AG10803 (cell line): ENCODE measurements at regions not wholly inside any gene's neighbourhood (a gene's known extent, or its start where the extent isn't known, plus 50 kb on each side); places are given as distances from the start of the nearest gene placed in this dataset.

Source experiments
- DNase-seq: peaks from one replicate; pipeline ENCODE4 v3.0.0; 2010; ENCODE audit warnings: low read depth
- H3K4me3 ChIP-seq: 2 replicates; pipeline ENCODE4 v1.5.1; 2011; ENCODE audit warnings: mild to moderate bottlenecking, low read length, control low read depth
- CTCF ChIP-seq: conservative IDR thresholded peaks from 2 replicates; pipeline ENCODE4 v1.5.1; 2011; ENCODE audit warnings: mild to moderate bottlenecking, low read length, control low read depth, inconsistent platforms

DNA sequence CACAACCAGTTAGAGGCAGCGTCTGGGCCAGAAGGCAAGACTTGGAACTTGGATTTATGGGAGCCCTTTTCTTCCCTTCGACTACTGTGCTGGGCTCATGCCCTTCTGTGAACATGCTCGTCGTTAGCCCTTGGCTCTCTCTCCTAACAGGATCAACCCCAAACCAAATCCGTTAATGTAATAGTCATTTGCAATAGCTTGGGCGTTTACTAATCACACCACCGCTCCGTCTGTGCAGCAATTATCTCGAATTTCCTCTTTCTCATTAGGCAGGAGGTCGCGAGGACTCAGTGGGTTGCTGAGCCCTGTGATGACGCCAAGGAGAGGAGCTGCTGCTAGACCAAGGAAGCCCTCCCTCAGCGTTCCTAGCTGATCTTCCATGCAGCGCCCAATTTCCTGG is 114.7 kb downstream of the ENGASE start:
- no peak for DNase-seq
- TF ChIP-seq CTCF = no peak
- no peak overlapping the region for H3K4me3 ChIP-seq

DNA sequence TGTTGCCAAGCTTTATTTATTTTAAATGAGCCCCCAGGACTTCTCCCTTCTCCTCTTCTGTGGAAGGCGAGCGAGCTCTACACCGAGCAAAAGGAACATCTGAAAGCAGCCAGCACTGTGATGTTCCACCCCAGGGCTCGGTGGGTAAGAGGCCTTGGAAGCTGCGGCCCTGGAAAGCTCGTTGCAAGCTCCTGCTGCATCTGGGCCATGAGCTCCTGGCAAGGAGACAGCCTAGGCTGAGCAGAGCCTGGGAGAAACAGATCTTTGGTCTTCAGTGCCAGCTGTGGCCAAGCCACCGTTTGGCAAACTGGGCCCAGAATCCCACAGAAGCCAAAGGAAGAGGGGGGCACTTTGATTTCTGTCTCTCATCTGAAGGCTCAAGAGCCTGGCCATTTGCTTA is 114.1 kb downstream of the ENGASE start:
- no peak overlapping the region for H3K4me3 ChIP-seq
- no peak for TF ChIP-seq CTCF
- DNase-seq = no peak

GRCh38 chr17:79188048-79188447 is 113.4 kb downstream of the ENGASE start:
- no peak overlapping the region for H3K4me3 ChIP-seq
- TF ChIP-seq CTCF = peak; percentile 42
- DNase-seq = no peak

DNA sequence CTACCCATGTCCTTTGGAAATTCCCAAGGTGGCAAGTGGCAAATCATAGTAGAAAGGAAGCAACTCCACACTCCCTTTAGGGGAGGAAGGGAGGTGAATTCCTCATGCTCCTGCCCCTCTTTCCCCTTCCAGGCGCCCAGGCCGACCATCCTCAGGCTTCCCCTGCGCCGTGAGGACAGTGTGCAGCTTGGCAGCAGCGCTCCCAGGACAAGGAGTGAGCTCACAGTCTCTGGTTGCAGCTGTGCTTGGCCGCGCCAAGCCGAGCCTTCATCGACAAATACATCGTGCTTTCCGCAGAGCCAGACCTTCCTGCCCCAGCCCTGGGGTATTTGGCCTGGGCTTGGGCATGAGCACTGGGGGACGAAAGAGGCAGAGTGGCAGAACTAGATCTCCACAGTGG is 112.6 kb downstream of the ENGASE start:
- H3K4me3 ChIP-seq = no peak overlapping the region
- TF ChIP-seq CTCF = no peak
- DNase-seq = no peak

DNA sequence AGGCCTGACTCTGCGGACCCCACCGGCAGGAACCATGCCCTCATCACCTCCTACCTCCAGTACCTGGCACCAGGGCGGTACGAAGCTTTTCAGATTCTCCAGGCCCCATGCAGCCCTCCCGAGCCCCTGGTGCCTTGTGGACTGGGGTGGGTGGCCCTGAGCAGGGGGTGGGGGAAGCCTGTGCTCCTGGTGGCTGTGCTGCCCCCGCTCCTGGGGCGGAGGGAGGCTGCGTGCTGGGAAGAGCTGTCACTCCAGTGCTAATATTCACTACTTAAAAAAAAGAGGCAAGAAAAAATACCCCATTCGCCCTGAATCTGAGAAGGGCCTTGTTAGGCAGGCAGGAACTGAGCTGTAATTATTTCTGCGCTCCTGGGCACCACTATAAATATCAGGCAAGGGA is 111.8 kb downstream of the ENGASE start:
- DNase-seq = no peak

GRCh38 chr17:79185671-79186070 is 111.0 kb downstream of the ENGASE start:
- no peak overlapping the region for H3K4me3 ChIP-seq
- DNase-seq = no peak
- no peak for TF ChIP-seq CTCF

More for the DNA sequence above, 111.8 kb downstream of the ENGASE start:
- H3K4me3 ChIP-seq = no peak overlapping the region
- TF ChIP-seq CTCF = no peak

DNA sequence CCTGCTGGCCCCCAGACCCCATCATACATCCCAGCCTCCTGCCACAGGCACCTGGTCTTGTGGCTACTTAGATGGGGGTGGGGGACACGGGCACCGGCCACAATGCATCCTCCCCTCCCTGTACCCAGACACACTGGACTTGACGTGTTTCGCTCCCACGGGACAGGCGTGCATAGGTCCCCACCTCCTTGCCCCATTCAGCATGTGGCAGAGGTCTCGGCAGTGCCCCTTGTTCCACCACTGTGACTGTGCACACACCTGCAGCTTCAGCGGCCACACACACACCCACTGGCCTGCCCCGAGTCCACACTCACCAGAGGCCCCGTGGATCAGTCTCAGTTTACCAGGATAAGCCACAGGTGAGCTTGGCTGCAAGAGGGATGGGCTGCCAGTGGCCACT is 109.6 kb downstream of the ENGASE start:
- no peak overlapping the region for H3K4me3 ChIP-seq
- no peak for TF ChIP-seq CTCF
- no peak for DNase-seq
